GM21381 (cell line): ENCODE measurements at regions not wholly inside any gene's neighbourhood (a gene's known extent, or its start where the extent isn't known, plus 50 kb on each side); places are given as distances from the start of the nearest gene placed in this dataset.

Experiments
- ATAC-seq: cut with Tn5 transposase; IDR thresholded peaks from one replicate; pipeline ENCODE4 v1.9.1; 2021; ENCODE audit warnings: mild to moderate bottlenecking, moderate library complexity; ENCODE audit not compliant: unreplicated experiment

DNA sequence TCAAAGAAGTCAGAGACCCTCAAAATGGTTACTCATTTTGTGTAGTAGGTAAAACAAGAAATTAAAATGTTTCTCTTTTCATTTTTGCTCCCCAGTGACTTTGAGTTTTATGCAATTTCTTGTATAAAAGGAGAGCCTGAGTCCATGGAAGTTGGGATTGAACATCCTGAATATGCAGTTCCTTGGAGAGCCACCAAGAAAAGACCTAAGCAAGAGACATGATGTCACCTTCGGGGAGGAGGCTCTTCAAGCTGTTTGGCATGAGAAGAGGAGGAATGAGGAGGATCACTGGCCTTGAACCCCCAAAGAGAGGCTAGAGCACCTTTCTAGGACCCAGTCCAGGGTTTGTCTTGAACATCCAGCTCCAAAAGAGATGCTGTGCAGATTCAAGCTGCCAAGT, 62.3 kb upstream of the CALM2 start:
- no peak for ATAC-seq

GRCh38 chr2:47237375-47238334, 61.3 kb upstream of the CALM2 start:
- no peak for ATAC-seq

DNA sequence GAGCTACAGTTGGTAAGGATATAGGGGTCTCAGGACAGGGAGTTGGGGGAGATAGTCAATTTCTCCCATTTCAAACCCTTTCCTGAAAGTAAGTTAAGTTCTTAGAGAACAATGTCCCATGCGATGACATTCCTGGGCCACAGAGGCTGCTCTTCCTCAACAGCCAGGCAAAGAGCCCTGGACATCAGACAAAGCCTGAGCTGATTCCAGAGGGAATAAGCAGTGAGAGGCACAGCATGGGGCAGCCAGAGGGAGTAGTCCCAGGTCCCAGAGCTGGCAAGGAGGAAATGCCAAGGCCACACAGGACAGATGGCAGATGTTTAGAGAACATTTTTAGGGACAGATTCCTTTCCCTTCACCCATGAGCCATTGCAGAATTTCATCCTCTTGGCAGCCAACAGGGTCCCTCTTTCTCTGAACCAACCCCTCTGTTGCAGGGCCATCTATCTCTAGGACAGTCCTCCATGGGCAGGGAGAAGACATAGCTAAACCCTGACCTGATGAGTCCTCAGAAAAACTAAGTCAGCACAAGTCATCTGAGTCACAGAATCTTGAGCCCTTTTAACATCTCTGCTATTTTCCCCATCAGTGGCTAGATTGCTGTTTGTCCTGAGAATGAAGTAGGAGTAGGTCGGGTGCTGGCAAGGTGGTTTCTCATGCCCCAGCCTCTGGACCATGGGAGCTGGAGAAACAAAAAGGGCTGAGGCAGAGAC, 60.3 kb upstream of the CALM2 start:
- ATAC-seq = no peak

GRCh38 chr2:47235132-47235531, 58.8 kb upstream of the CALM2 start:
- no peak for ATAC-seq

DNA sequence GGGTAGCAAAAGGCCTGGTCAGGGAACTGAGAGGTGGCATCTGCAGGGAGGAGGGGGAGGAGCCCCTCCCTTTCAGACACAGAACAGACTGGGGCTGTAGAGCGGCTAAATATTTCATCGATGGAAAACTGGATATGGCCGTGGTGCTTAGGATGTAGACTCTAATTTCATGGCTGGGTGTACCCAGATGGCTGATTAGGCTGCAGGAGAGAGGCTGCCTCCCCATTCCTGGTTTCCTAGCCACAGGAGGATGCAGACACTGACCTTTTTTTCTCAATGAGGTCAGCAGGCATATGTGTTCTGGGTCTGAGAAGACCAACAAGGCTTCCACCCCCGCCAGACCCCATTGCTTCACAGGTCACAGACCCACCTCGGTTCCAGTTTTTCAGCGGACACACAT, 58.1 kb upstream of the CALM2 start:
- no peak for ATAC-seq

GRCh38 chr2:47232738-47233415, 56.6 kb upstream of the CALM2 start:
- no peak for ATAC-seq

GRCh38 chr2:47230418-47230817, 54.1 kb upstream of the CALM2 start:
- ATAC-seq = no peak

GRCh38 chr2:47227532-47228279, 51.4 kb upstream of the CALM2 start:
- ATAC-seq = no peak

- no peak for ATAC-seq
Observed at GRCh38 chr2:47226923-47227220, 50.6 kb upstream of the CALM2 start.

DNA sequence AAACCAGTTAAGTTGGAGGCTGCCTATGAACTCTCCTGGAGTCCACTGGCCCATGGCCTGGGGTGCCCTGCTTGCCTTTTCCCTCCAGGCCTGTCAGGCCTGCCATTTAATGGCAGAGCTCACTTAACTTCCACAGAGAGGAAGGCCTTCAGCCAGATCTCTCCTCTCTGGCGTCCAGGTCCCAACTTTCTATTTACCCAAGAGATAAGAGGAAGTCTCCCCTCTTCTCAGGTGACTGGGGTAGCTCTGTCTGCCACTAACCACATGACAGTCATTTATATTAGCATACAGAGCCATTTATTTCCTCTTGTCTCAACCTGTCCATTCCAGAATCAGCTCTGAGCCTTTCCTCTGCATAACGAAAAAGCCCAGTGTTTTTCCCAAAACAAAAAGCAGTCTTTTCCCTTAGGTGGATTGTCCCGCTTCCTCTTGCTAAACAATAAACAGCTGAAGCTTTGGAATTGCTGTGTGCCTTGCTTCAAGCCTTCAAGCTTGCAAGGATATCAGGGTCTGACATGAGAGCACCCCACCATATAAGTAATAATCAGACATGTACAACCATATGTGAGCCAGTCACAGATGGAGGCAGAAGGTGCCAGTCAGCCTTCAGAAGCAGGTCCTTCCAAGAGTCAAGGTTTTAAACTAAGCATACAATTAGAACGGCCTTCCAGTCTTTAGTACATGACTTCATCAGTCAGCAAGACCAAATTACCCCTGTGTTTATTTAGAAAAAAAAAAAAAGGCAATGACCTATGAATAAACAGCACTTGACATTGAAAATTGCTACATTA, 50.0 kb upstream of the CALM2 start:
- no peak for ATAC-seq
